HL-60 (cell line): ENCODE measurements at regions not wholly inside any gene's neighbourhood (a gene's known extent, or its start where the extent isn't known, plus 50 kb on each side); places are given as distances from the start of the nearest gene placed in this dataset.
"Not testable (repeated sequence)": the region's sequence is repeated elsewhere in the genome, so short reads cannot be mapped to it uniquely, and the experiment has no call there.

ENCODE experiments used
- POLR2AphosphoS5 ChIP-seq: IDR thresholded peaks from 2 replicates; pipeline ENCODE4 v1.6.1; 2012; ENCODE audit warnings: low read depth
- TF ChIP-seq, protein P1 (sequence below): IDR thresholded peaks from one replicate; pipeline ENCODE4 v1.5.1; 2011; ENCODE audit warnings: low read length, control low read depth, inconsistent platforms; ENCODE audit not compliant: insufficient read depth

DNA sequence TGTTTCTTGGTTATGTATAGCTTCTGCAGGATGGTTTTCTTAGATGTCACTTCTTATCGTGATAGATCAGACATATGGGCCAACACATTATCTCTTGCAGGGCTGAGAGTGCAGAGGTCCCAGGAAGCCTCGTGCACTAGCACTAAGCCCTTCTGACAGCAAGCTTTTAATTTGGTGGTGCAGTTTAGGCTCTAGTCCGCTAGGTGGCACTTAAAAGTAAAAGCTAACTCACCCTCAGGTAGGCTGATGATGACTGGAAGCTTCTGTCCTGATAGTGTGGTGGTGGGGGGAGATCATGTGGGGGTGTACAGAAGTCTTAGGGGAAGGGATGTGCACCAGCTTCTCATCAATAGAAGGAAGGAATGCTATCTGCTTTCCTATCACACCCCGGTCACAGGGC is 142.0 kb downstream of the SPIN4 start:
- TF ChIP-seq, protein P1, sequence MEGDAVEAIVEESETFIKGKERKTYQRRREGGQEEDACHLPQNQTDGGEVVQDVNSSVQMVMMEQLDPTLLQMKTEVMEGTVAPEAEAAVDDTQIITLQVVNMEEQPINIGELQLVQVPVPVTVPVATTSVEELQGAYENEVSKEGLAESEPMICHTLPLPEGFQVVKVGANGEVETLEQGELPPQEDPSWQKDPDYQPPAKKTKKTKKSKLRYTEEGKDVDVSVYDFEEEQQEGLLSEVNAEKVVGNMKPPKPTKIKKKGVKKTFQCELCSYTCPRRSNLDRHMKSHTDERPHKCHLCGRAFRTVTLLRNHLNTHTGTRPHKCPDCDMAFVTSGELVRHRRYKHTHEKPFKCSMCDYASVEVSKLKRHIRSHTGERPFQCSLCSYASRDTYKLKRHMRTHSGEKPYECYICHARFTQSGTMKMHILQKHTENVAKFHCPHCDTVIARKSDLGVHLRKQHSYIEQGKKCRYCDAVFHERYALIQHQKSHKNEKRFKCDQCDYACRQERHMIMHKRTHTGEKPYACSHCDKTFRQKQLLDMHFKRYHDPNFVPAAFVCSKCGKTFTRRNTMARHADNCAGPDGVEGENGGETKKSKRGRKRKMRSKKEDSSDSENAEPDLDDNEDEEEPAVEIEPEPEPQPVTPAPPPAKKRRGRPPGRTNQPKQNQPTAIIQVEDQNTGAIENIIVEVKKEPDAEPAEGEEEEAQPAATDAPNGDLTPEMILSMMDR, result not testable (repeated sequence)
- TF ChIP-seq POLR2AphosphoS5, result not testable (repeated sequence)
